Right cardiac atrium (tissue), 5 donors: ENCODE measurements at regions not wholly inside any gene's neighbourhood (a gene's known extent, or its start where the extent isn't known, plus 50 kb on each side); places are given as distances from the start of the nearest gene placed in this dataset.
A peak's percentile ranks its signal among the peaks of the same experiment; 100 is the strongest.

Source experiments
- ATAC-seq, 2 donors: fragments of 200-7000 bp; cut with Tn5 transposase; one replicate each; pipeline versions ENCODE4 v1.8.0 to v1.9.1; 2020; ENCODE audit warnings: moderate library complexity in 2 of 2, mild to moderate bottlenecking in 1 of 2
- DNase-seq, 3 donors: peaks; one replicate each; pipeline ENCODE4 v3.0.0-alpha.2; 2020
- H3K27ac ChIP-seq: one replicate; pipeline ENCODE4 v1.5.1; 2013; ENCODE audit warnings: mild to moderate bottlenecking, low read length, control low read depth, moderate library complexity
- H3K27me3 ChIP-seq: one replicate; pipeline ENCODE4 v1.6.1; 2013; ENCODE audit not compliant: control insufficient read depth, insufficient read depth
- H3K4me1 ChIP-seq: one replicate; pipeline ENCODE4 v1.6.1; 2013; ENCODE audit warnings: low read length; ENCODE audit not compliant: control insufficient read depth, insufficient read depth
- H3K4me3 ChIP-seq: one replicate; pipeline ENCODE4 v1.5.1; 2013; ENCODE audit warnings: low read length, control low read depth
- H3K9me3 ChIP-seq: one replicate; pipeline ENCODE4 v1.6.1; 2013; ENCODE audit warnings: low read length; ENCODE audit not compliant: control insufficient read depth
- WGBS: extraction: QIAGEN DNeasy Blood & Tissue Kit; methylation state at CpG from one replicate; pipeline ENCODE4 v1.1.7; 2013; 5-methylcytosine and 5-hydroxymethylcytosine counted together
- intact Hi-C, 4 donors: fragments of 100-400 bp; cut with DNase I; formaldehyde crosslinking; loops; one replicate each; pipeline versions ENCODE4 v1.11.0 to v1.14.0; 2022 to 2023
- donor health status: healthy with polysubstance abuse.
- donor health status: DM: no; HTN: yes; CAD: no.
- donor health status: DM: no; HTN: no; CAD: no.
- donor health status: DM: no; HTN: yes; CAD: no; lungs with severe emphysema.
- donor health status: DM: yes; HTN: yes; CAD: no.

DNA sequence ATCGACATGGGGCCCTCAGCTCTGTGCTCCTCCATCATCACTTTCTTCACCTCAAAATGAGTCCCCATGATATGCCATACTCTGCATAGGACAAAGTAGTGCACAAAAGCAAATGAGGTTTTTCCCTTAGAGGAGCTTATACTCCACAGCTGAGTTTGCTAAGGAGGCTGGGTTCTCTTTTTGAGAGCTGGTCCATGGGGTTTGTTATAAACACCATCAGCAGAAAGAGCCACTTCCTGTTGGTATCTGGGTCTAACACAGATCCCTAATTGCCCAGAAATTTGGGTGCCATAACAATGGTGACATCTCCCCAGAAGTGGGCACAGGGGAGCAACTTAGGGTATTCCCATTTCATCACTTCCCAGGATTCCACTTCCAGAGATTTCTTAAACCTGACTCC lies 395.7 kb downstream of the FOXO1 start:
- Histone ChIP-seq H3K27ac (no peak overlapping the region), H3K27me3 (no peaks in the 10 kb centered on the region), H3K9me3 (no peaks in the 10 kb centered on the region), H3K4me1 (peaks cover 11% of the 10 kb centered on the region), H3K4me3 (no peak overlapping the region)
- WGBS: 95% methylated on average over 1 of the region's 1 CpG
- DNase-seq (no peak), ATAC-seq (no peak)
- intact Hi-C loops: no loop called here

GRCh38 chr13:40271271-40271885 lies 395.1 kb downstream of the FOXO1 start:
- Histone ChIP-seq H3K27ac (peak overlapping the region; percentile 73), H3K9me3 (no peaks in the 10 kb centered on the region), H3K4me3 (no peak overlapping the region), H3K27me3 (no peaks in the 10 kb centered on the region), H3K4me1 (peaks cover 11% of the 10 kb centered on the region)
- DNase-seq (peak; percentile 46 to 81 (median 66)), ATAC-seq (peak; percentile 56 to 61)
- 23% methylated on average over 7 of the region's 7 CpGs for WGBS
- intact Hi-C loops: no loop called here

DNA sequence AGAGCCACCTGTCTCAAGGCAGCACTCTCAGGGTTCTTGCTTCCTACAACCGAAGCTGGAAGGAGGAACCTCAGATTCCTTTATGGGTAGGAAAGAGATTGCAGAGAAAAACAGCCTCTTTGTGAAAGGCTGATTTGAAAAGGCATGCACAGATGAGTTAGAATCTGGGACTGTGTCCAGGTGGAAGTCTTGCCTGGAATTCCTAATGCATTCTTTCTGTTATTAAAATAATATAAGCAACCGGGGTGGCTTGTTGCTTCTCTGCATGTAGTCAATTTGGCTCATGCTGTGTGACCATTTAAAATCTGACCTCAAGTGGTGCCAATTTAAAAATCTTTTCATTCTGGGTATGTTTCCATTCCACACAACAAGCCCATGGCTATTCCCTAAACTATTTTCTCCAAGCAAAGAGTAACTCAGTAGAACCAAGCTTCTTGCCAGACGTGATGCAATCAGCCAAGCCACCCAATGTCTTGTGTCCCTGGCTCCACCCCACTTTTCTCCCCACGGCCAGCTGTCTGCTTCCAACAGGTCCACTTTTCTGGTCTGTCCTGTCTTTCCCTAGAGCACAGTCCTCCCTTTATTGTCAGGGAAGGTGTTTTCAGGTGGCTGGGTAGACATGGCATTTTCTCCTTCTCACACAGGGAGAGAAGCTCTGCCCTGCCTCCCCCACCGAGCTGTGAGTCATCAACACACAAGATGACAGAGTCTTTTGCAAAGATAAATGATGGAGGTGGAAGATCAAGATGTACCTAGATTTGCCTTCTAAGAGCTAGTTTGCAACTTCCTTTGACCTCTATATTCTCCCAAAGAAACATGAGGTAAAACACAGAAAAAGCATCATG lies 394.3 kb downstream of the FOXO1 start:
- DNase-seq (peak; percentile 81 to 91 (median 84)), ATAC-seq (peak; percentile 71 to 88)
- intact Hi-C loops: no loop called here
- H3K27me3 ChIP-seq: no peaks in the 10 kb centered on the region
- no peaks in the 10 kb centered on the region for H3K9me3 ChIP-seq
- peak overlapping the region; percentile 73 for H3K27ac ChIP-seq
- peaks cover 11% of the 10 kb centered on the region for H3K4me1 ChIP-seq
- no peak overlapping the region for H3K4me3 ChIP-seq
- 35% methylated on average over 5 of the region's 5 CpGs for WGBS

GRCh38 chr13:40272776-40273139 lies 393.7 kb downstream of the FOXO1 start:
- WGBS: 98% methylated on average over 4 of the region's 4 CpGs
- Histone ChIP-seq H3K27me3 (no peaks in the 10 kb centered on the region), H3K27ac (peak overlapping the region; percentile 36), H3K4me3 (no peak overlapping the region), H3K4me1 (peaks cover 11% of the 10 kb centered on the region), H3K9me3 (no peaks in the 10 kb centered on the region)
- DNase-seq (no peak), ATAC-seq (no peak)
- intact Hi-C loops: no loop called here

DNA sequence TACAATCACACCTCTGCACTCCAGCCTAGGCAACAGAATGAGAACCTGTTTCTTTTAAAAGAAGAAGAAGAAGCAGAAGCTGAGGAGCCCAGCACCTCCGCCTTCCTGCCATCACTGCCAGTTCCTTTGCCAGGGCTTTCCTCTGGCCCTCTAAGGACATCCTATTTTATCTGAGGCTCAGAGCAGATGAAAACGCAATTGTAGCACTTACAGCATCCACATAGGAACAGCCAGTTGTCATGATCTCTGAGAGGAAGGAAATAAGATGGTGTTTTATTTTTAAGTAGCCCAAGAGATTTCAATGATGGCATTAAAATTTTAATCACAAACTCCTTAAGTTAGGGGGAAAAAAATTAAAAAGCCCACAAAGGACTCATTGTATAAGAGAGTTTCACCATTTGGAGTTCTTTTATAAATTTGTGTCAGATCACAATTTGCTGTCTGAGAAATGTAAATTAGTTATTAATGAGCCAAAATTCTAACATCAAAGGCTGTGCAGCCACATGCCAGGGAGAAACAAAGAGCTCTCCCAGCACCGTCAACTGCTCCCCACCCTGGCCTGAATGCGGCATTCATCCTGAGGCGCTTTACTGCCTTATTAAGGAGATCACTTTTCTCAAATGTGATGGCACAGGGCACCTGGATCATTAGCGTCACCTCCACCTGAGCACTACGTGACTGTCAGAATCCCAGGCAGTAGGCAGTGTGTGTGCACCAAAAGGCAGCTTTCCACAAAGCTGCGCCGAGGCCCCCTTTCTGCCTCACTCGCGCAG lies 393.0 kb downstream of the FOXO1 start:
- Histone ChIP-seq H3K4me1 (peaks cover 11% of the 10 kb centered on the region), H3K27me3 (no peaks in the 10 kb centered on the region), H3K4me3 (no peak overlapping the region), H3K27ac (peak overlapping the region; percentile 36), H3K9me3 (no peaks in the 10 kb centered on the region)
- no peak for DNase-seq
- intact Hi-C loops: no loop called here
- ATAC-seq: no peak
- 83% methylated on average over 11 of the region's 11 CpGs for WGBS

DNA sequence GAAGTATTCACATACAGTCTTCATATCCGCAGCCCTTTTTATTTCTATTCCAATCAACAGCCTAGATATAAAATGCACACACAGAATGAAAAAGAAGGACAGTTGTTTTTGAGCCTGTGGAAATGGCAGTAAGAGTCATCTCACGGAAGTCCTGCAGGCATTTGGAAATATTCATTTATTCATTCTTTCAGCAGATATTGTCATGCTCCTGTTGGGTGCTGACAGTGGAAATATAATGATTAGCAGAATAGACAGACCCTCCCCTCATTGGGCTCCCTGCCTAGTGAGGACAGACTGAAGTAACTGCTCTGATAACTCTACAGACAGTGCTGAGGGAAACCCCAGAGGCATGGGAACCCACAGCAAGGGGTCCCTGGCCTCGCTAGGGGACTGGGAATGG lies 392.3 kb downstream of the FOXO1 start:
- Histone ChIP-seq H3K27ac (no peak overlapping the region), H3K9me3 (no peaks in the 10 kb centered on the region), H3K4me1 (peaks cover 11% of the 10 kb centered on the region), H3K27me3 (no peaks in the 10 kb centered on the region), H3K4me3 (no peak overlapping the region)
- ATAC-seq: no peak
- WGBS: 88% methylated on average over 3 of the region's 3 CpGs
- no peak for DNase-seq
- intact Hi-C loops: no loop called here

DNA sequence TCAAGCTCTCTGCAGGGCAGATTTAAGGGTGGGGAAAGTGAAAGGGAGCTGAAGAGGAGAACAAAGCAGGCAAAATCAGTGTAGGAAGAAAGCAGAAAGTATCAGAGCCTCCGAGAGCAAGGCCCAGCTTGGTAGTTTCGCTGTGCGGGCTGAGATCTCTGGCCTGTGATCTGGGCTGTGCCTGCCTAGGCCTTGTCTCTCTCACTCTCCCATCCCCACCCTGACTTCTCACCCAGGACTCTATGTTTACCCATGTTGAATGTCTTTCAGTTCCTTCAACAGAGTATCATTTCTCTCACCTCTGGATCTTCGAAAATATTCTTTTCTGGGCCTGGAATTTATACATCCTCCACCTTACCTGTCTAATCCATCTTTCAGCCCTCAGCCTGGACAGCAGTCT lies 391.3 kb downstream of the FOXO1 start:
- H3K9me3 ChIP-seq: no peaks in the 10 kb centered on the region
- ATAC-seq: no peak
- H3K4me1 ChIP-seq: peaks cover 11% of the 10 kb centered on the region
- intact Hi-C loops: no loop called here
- no peak overlapping the region for H3K4me3 ChIP-seq
- no peak overlapping the region for H3K27ac ChIP-seq
- DNase-seq: no peak
- no peaks in the 10 kb centered on the region for H3K27me3 ChIP-seq
- WGBS: 98% methylated on average over 4 of the region's 4 CpGs

DNA sequence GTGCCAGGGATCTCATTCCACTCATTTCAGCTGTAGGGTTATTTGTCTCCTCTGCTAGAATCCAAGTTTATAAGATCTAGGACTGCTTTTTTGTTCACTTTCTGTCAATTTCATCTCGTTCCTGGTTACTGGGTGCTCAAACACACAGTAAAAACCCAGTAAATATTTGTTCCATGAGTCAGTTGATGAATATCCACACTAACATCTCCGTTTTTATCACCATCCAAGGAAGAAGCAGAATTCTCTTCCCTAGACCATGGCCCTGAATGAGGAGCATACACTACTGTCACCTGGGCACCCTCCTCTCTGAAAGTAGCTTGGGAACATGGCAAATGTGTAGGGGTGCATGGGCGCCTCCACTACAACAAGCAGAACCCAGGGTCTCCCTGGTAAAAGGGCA lies 390.8 kb downstream of the FOXO1 start:
- intact Hi-C loops: no loop called here
- DNase-seq (no peak), ATAC-seq (no peak)
- 96% methylated on average over 3 of the region's 3 CpGs for WGBS
- Histone ChIP-seq H3K4me1 (peaks cover 11% of the 10 kb centered on the region), H3K9me3 (no peaks in the 10 kb centered on the region), H3K4me3 (no peak overlapping the region), H3K27me3 (no peaks in the 10 kb centered on the region), H3K27ac (no peak overlapping the region)

GRCh38 chr13:40283666-40284065 lies 382.8 kb downstream of the FOXO1 start:
- H3K27ac ChIP-seq: no peak overlapping the region
- intact Hi-C loops: no loop called here
- H3K4me3 ChIP-seq: no peak overlapping the region
- no peaks in the 10 kb centered on the region for H3K4me1 ChIP-seq
- WGBS: 92% methylated on average over 3 of the region's 3 CpGs
- no peaks in the 10 kb centered on the region for H3K27me3 ChIP-seq
- DNase-seq (no peak), ATAC-seq (no peak)
- no peaks in the 10 kb centered on the region for H3K9me3 ChIP-seq

DNA sequence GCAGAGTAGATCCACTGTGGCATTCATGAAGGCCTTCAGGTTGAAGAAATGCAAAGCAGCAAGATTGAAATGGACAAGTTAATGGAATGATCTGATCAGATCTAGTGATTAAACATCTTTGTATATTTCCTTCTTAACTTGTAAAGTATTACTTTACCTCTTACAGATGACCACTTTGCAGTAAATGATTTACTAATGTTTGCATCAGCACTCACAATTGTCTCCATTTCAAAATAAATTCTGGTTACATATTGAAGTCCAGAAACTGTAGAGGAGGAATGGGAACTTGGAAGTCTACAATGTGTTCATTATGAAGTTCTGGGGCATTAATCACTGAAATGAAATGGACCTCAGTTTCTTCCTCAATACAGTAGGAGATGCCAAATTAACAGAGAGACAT lies 380.8 kb downstream of the FOXO1 start:
- intact Hi-C loops: no loop called here
- H3K27me3 ChIP-seq: no peaks in the 10 kb centered on the region
- no peaks in the 10 kb centered on the region for H3K9me3 ChIP-seq
- H3K27ac ChIP-seq: no peak overlapping the region
- H3K4me1 ChIP-seq: no peaks in the 10 kb centered on the region
- H3K4me3 ChIP-seq: no peak overlapping the region
- DNase-seq: no peak
- ATAC-seq: no peak

GRCh38 chr13:40287428-40287827 lies 379.0 kb downstream of the FOXO1 start:
- peak; percentile 51 to 66 for ATAC-seq
- 61% methylated on average over 4 of the region's 4 CpGs for WGBS
- H3K27ac ChIP-seq: no peak overlapping the region
- H3K4me1 ChIP-seq: no peaks in the 10 kb centered on the region
- H3K9me3 ChIP-seq: no peaks in the 10 kb centered on the region
- H3K27me3 ChIP-seq: no peaks in the 10 kb centered on the region
- intact Hi-C loops: no loop called here
- no peak for DNase-seq
- H3K4me3 ChIP-seq: no peak overlapping the region
